ENCODE measurements at regions not wholly inside any gene's neighbourhood (a gene's known extent, or its start where the extent isn't known, plus 50 kb on each side); places are given as distances from the start of the nearest gene placed in this dataset.

GRCh38 chr3:110799271-110799670 is 272.3 kb upstream of the NECTIN3 start:
- intact Hi-C loops (cut with DNase I), result no loop called here
- no peaks in the 10 kb centered on the region for H3K9me3 ChIP-seq
- H3K4me1 ChIP-seq, result no peaks in the 10 kb centered on the region
- no peak for DNase-seq
- TF ChIP-seq CTCF (IDR thresholded peaks at IDR 0.05), result no peak
- no peak for TF ChIP-seq POLR2A (IDR thresholded peaks at IDR 0.05)
- H3K4me3 ChIP-seq (replicated peaks in 1 of 3), result no peak overlapping the region
- no peaks in the 10 kb centered on the region for H3K36me3 ChIP-seq
- no peak overlapping the region for H3K27ac ChIP-seq
- 79 to 82% methylated on average over 2 of the region's 2 CpGs for WGBS, 2 donors
- H3K27me3 ChIP-seq, result no peaks in the 10 kb centered on the region

GRCh38 chr3:110804856-110805255 is 266.8 kb upstream of the NECTIN3 start:
- Histone ChIP-seq H3K9me3 (no peaks in the 10 kb centered on the region), H3K4me1 (no peaks in the 10 kb centered on the region), H3K27ac (no peak overlapping the region), H3K4me3 (replicated peaks in 1 of 3) (no peak overlapping the region), H3K27me3 (no peaks in the 10 kb centered on the region), H3K36me3 (no peaks in the 10 kb centered on the region)
- WGBS, 2 donors, result 84 to 88% methylated on average over 2 of the region's 2 CpGs
- intact Hi-C loops (cut with DNase I), result no loop called here
- TF ChIP-seq CTCF (IDR thresholded peaks at IDR 0.05) (no peak), POLR2A (IDR thresholded peaks at IDR 0.05) (no peak)
- DNase-seq, result no peak

GRCh38 chr3:110806924-110807323 is 264.7 kb upstream of the NECTIN3 start:
- Histone ChIP-seq H3K4me3 (replicated peaks in 1 of 3) (no peak overlapping the region), H3K9me3 (no peaks in the 10 kb centered on the region), H3K27me3 (no peaks in the 10 kb centered on the region), H3K27ac (no peak overlapping the region), H3K4me1 (no peaks in the 10 kb centered on the region), H3K36me3 (no peaks in the 10 kb centered on the region)
- intact Hi-C loops (cut with DNase I), result no loop called here
- TF ChIP-seq CTCF (IDR thresholded peaks at IDR 0.05) (no peak), POLR2A (IDR thresholded peaks at IDR 0.05) (no peak)
- no peak for DNase-seq

- no peak overlapping the region for H3K27ac ChIP-seq
- no peaks in the 10 kb centered on the region for H3K27me3 ChIP-seq
- 42 to 46% methylated on average over 2 of the region's 2 CpGs for WGBS, 2 donors
- no peaks in the 10 kb centered on the region for H3K36me3 ChIP-seq
- no peaks in the 10 kb centered on the region for H3K9me3 ChIP-seq
- H3K4me1 ChIP-seq, result no peaks in the 10 kb centered on the region
- DNase-seq, result no peak
- TF ChIP-seq POLR2A (IDR thresholded peaks at IDR 0.05), result no peak
- TF ChIP-seq CTCF (IDR thresholded peaks at IDR 0.05), result no peak
- no peak overlapping the region for H3K4me3 ChIP-seq (replicated peaks in 1 of 3)
- intact Hi-C loops (cut with DNase I), result no loop called here
Observed at GRCh38 chr3:110808630-110809029, 263.0 kb upstream of the NECTIN3 start.

- Histone ChIP-seq H3K9me3 (no peaks in the 10 kb centered on the region), H3K36me3 (no peaks in the 10 kb centered on the region), H3K4me3 (replicated peaks in 1 of 3) (no peak overlapping the region), H3K27ac (no peak overlapping the region), H3K4me1 (no peaks in the 10 kb centered on the region), H3K27me3 (no peaks in the 10 kb centered on the region)
- TF ChIP-seq POLR2A (IDR thresholded peaks at IDR 0.05) (no peak), CTCF (IDR thresholded peaks at IDR 0.05) (no peak)
- 37 to 75% methylated on average over 1 of the region's 1 CpG for WGBS, 2 donors
- DNase-seq, result no peak
- intact Hi-C loops (cut with DNase I), result no loop called here
Observed at GRCh38 chr3:110810356-110810755, 261.3 kb upstream of the NECTIN3 start.
